ENCODE measurements at regions not wholly inside any gene's neighbourhood (a gene's known extent, or its start where the extent isn't known, plus 50 kb on each side); places are given as distances from the start of the nearest gene placed in this dataset.

DNA sequence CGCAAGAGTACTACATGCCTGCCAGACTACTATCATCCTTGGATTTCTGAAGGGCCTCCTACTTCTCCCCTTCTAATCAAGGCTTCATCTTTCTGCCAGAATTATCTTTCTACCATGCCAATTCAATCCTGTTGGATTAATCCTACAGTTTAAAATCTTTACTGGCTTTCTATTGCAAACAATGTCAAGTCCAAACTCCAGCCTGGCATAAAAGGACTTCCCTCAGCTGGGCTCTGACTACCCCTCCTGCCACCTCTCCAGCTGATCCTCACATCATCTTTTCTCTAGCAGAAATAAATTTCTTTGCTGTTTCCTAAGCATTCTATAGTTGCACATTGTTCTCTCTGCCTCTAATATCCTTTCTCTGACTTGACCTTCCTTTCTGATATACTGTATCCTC is 119.7 kb upstream of the RAD23B start:
- no peak for DNase-seq (ENCODE audit: low spot score)

DNA sequence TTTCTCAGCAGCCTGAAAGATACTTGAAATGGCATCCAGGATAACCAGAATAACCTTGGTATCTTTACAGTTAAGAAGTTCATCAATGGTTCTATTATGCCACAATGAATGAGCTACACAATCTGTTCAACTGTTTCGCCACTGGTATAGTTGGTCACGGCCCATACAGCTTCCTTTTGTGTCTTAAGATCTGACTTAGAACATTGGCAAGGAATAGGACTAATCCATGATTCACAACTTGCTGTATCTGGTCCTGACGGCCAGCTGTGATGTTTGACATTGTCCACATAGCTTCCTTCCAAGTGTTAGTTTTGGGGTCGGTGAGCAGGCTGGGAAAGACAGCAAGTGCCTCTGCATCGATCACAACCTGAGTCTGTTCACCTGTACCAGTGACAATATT is 113.3 kb upstream of the RAD23B start:
- no peak for DNase-seq (ENCODE audit: low spot score)

DNA sequence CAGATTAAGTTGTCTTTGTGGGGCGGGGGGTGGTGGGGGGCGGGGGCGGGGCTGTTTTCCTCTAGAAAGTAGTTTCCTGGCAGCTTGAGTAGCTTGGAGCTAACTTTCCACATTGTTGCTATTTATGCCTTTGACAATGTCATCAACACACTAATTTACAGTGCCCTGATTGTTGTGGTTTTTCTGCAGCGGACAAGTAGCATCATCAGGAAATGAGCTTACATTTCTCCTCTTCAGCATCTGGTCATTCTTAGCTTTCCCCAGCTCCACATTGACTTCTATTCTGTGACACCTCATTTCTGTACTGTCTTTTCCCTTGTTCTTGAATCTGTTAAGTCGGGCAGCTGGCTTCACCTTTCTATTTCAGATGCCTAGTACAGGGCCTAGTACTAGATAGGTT is 112.3 kb upstream of the RAD23B start:
- no peak for DNase-seq (ENCODE audit: low spot score)

DNA sequence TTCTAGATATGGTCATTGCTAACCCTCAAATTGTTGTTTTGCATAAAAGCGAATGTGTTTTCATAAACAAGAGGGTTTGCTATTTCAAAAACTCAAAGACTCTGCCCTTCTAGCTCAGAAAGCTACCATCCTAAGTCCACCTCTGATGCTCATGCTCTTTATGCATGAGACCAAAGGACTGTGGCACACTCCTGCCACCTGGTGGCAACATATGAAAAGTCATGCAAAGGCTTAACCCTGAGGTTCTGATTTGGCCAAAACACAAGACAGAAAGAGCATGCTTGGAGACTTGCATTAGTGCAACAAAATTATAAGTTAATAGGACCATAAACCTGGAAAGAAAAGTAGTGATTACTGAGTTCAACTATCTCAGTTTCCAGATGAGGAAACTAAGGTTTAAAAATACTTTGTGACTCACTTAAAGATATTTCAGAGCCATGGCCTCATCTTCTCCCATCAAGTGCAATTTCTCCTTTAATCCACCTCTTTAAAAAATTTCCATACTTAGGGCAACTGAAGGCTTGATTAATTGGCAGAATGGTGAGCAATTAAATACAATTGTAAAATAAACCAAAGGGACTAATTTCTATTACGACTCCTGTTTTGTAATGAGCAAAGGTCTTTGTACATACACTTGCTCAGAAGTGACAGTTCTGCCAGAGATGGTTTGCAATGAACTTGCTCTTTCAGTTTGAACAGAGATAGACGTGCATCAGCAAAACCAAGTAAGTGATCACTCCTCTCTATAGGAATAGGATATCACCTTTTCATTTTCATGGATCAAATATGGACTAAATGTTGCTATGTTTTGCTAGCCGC is 110.7 kb upstream of the RAD23B start:
- DNase-seq (ENCODE audit: low spot score), result peak; percentile 92

DNA sequence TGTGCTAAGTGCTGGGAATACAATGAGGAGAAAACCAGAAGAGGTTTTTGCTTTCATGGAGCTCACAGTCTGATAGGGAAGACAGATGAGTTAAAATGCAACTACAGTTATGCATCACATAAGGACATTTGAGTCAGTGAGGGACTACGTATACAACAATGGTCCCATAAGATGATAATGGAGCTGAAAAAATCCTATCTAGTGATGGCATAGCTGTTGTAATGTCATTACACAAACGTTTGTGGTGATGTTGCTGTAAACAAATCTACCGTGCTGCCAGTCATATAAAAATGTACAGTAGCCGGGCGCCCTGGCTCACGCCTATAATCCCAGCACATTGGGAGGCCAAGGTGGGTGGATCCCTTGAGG is 110.1 kb upstream of the RAD23B start:
- DNase-seq (ENCODE audit: low spot score), result no peak

DNA sequence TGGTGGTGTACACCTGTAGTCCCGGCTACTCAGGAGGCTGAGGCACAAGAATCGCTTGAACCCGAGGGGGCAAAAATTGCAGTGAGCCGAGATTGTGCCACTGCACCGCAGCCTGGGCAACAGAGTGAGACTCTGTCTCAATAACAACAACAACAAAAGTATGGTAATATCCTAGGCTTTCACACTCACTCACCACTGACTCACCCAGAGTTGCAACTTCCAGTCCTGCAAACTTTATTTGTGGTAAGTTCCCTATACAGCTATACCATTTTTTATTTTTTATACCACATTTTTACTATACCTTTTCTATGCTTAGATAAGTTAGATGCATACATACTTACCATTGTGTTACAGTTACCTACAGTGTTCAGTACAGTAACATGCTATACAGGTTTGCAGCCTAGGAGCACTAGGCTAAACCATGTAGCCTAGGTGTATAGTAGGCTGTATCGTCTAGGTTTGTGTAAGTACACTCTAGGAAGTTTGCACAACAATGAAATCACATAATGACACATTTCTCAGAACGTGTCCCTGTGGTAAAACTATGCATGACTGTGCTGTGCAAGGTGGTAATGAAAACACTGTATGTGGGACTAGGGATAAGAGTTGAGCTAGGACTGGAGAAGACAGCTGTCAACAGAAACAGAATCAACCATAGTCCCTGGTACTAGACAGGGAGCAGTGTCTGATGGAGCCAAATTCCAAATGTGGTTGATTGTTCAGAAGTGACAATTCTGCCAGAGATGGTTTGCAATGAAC is 109.5 kb upstream of the RAD23B start:
- no peak for DNase-seq (ENCODE audit: low spot score)

DNA sequence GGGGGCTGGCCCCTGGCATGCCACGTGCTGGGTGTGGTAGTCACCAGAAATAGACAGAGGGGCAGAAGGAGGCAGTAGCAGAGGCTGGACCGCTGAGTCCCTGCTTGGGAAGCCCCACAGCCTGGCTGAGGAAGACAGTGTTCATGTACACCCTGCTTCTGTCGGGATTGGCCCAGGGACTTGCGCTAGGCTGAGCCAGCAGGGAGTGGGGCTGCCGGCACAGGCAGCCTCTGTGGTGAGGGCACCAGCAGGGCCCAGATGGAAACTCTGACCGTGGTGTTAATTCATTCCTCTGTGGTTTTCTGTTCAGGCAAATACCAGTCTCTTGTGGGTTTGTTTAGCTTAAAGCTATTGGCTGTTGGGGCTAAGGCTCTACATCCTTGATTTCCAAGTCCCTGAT is 108.6 kb upstream of the RAD23B start:
- no peak for DNase-seq (ENCODE audit: low spot score)

DNA sequence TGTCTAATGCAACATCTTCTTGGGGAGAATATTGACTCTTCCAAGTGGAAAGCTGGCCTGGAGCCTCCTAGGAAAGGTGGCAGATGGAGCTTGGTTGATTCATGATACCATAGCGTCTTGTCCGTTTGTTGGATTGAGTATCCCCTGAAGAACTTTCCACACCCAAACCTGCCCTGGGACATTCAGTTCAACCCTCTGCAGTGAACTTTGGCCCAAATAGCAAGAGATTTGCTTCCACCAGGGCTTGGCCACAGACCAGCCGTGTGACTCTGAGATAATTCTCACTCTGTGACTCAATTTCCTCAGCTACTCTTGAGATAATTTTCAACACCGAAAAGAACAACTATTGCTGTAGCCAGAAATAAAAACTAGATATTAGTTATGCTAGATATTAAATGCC is 108.0 kb upstream of the RAD23B start:
- no peak for DNase-seq (ENCODE audit: low spot score)

DNA sequence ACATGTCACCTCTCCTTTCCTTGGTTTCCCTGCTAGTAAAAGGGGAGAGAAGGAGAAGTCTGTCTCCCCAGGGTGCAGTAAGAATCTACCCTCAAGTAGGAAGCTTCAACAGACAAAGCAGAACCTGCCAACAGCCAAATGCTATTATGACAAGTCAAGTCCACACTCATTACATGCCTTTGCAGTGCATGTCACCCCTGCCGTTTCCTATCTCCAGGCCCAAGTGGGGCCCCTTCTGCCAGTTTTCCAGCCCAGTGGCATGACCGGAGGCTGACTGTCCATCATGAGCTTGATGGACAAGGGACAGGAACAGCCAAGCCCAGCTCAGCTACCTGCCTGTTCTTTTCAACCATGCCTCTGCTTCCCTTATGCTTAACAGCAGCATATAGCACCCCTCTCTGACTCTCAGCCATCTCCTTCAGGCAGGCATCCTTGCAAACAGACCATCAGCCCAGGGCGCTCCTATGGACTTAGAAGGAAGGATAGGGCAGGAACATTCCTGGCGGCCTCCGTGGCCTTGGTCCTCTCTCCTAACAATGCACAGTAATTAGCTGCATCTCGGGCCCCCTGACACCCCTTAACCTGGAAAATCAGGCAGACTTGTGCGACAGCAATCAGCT is 107.2 kb upstream of the RAD23B start:
- no peak for DNase-seq (ENCODE audit: low spot score)

DNA sequence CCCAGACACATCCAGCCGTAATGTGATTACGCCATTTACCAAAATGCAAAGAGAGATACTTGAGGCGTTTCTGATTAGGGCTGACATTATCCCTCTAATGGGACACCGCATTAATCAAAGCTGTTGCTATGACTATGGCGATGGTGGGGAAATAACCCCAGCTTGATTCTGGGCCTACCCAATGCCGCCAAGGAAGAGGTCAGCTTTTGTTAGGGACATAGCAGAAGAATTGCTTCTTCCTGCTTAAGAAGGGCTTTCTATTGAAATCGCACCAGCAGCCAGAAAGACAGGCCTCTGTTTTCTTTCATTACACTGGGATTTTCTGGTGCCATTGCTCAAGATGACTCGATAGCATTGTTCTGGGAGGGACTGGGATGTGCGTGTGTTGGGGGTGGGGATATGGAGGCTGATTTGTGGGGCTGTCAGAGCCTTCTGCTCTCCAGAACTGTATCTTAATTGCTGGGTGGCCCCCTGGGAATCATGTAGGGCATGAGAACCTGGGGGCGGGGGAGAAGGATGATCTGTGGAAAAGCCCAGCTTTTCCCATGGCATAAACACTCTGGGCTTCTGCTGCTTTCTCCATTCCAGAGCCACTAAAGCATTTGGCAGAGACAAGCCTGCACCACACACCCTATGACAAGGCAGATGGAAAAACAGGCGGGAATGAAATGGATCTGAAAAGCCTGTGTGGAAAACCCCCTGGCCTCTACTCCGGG is 106.5 kb upstream of the RAD23B start:
- DNase-seq (ENCODE audit: low spot score), result peak; percentile 40

DNA sequence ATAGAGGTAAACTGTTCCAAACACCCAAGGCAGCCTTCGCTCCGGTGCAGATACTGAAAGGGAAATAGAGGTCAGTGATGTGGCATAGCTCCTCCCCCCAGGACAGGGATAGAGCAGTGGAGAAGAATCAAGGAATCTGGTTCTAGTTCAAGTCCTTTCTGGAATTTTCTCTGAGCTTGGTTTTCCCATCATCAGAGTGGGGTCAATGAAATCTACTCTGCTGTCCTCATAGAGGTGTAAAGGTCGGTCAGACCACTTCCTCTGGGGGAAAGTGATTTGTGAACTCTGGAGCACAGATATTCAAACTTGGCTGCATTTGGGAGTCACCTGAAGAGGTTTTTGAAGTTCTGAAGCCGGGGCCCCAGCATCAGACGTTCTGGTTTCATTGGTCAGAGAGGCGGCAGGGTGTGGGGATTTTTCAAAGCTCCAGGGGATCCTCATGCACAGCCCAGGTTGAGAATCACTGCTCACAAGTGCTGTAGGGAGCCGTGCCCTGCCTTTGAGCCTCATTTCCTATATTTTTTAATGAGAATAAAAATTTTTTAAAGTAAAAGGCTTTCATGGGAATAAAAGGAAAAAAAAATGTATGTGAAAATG is 105.7 kb upstream of the RAD23B start:
- DNase-seq (ENCODE audit: low spot score), result no peak

DNA sequence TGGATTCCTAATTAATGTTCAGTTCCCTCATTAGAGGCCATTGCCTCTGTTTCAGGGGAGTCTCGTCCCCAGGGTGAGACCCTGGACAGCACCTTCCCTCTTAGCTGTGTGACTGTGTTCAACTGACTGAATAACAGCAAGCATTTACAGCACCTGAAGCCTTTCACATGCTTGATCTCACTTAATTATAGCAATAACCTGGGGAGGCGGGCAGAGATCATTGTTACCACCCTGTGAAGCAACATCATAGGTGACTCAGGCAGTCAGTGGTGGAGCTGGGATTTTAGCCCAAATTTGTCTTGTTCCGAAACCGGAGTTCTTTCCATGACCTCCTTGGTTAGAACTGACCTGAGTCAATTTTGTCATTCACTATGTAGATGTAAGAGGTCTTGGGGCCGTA is 105.2 kb upstream of the RAD23B start:
- DNase-seq (ENCODE audit: low spot score), result no peak

DNA sequence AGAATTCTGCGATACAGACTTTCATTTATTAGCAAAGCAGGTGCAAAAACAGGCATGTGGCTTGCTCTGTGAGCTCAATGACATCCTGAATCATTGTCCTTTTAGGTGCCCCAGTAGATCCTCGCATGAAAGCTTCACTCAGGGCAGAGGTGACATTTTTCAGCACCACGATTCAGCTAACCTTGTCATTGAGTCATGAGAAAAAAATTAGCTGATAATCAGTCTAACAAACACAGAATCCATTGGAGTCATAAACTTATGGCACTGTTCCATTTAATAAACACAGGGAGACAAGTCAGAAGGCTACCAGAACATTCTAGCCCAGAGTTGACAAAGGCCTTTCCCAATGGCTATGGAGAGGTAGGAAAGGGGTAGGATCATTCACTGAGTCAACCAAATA is 104.8 kb upstream of the RAD23B start:
- DNase-seq (ENCODE audit: low spot score), result no peak

DNA sequence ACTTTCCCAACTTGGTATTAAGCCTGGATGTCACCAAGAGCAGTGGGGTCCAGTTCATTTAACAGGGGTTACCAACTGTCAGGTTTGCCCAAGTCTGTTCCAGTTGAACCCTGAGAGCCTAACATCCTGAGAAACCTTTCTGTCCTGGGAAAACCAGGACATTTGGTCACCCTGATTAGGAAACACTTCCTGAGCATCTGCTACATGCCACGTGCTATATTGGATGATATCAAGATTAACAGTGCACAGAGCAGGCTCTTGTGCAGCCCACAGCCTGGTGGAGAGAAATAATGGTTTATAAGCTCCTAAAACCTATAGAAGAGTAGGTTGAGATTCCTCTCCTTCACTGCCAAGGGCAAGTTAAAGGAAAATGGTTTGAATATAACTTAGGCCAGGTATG is 102.9 kb upstream of the RAD23B start:
- DNase-seq (ENCODE audit: low spot score), result no peak

DNA sequence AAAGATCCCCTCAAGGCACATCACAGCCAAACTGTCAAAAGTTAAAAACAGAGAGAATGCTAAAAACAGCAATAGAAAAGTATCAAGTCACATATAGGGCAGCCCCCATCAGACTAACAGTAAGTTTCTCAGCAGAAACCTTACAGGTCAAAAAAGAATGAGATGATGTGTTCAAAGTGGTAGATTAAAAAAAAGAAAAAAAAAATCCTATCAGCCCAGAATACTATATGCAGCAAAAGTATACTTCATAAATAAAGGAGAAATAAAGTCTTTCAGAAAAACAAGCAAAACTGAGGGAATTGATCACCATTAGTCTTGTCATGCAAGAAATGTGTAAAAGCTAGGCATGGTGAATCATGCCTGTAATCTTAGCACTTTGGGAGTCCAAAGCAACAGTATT is 99.9 kb upstream of the RAD23B start:
- no peak for DNase-seq (ENCODE audit: low spot score)

DNA sequence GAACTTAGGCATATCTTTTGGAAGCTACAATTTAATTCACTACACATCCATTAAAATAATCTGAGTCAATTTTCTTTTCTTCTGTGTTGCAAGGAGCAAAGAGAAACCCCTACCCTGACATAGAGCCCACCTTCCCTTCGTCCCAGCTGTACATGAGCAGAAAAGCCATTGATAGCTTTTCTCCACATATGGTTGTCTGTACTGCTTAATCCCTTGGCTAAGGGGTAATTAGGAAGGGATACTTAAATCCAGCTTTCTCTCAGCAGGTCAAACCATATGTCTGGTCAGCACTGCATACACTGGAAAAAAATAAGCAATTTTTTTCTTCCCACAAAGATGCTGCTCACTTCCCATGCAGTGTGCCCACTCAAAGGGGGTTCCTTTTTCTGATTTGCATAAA is 94.7 kb upstream of the RAD23B start:
- DNase-seq (ENCODE audit: low spot score), result no peak

DNA sequence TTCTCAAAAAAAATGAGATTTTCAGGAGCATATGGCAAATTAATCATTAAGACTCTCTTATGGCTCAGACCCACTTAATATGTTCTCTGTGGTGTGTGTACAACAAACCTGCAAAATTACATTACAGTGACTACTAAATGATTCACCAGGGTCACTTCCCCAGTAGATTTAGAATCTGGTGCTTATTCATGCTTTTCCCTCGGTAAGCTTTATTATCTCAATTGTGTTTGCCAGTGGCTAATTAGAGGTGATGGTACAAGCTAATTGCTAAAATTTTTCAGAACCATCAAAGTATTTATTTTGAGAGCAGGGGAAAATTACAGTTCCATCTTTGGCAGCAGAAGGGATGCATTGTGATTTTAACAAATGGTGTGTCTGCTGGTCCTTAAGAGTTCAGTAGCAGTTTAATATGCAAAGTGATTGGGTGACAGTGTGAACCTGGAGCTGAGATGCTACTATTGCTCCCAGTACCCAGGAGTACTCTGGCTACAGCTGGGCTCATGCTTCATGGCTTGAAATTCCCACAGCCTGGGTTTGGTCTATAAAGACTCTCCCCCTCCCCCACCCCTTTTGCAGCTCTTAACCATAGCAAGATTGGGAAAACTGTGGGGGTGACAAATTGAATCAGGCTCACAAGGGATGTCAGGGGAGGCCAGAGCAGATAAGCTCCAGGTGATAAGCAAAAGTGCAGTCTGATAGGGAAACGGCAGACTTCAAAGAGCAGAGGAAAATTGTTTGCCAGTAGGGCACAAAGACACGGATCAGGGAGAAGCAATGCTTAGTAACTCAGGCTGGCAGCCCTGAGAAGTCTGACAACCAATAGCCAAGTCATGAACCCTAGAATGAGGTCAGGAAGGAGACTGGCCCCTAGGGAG is 92.8 kb upstream of the RAD23B start:
- no peak for DNase-seq (ENCODE audit: low spot score)

DNA sequence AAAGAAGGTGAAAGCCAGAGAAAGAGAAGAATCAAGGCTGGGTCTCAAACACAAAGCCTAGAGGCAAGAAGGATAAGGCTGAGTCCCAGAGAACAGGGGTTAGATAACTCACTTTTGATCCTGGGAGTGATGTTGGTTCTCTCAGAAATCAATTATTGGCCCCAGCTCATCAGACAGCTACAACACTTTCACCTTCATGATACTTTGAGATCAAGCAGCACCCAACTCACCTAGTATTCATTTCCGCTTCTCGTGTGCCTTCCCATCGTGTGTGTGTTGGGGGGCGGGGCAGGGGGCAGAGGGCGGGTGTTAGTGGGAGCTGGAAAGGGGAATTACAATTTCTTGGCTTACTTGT is 92.2 kb upstream of the RAD23B start:
- DNase-seq (ENCODE audit: low spot score), result no peak

DNA sequence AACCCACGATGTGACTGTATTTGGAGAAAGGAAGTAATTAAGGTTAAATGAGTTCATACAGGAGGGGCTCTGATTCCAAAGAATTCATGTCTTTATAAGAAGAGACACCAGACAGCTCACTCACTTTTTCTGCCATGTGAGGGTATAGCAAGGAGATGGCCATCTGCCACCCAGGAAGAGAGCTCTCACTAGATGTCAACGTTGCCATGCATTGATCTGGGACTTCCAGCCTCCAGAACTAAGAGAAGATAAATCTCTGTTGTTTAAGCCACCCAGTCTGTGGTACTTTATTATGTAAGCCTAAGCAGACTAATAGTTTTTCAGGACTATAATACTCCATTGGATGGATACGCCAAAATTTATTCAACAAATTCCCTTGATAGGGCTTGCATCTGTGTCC is 89.8 kb upstream of the RAD23B start:
- DNase-seq (ENCODE audit: low spot score), result no peak

DNA sequence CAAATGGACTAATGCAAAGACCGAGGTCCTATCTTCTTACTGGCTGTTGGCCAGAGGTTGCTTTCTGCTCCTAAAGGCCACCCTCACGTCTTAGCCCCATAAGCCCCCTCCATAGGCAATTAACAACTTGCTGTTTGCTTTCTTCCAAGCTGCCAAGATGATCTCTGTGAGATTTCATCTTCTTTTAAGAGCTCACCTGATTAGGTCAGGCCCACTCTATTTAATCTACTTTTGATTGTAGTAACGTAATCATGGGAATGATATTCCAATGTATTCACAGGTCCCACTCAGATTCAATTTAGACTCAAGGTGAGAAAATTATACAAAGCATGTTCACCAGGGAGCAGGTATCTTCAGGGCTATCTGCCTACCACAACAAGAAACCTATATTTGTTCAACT is 84.4 kb upstream of the RAD23B start:
- DNase-seq (ENCODE audit: low spot score), result no peak

DNA sequence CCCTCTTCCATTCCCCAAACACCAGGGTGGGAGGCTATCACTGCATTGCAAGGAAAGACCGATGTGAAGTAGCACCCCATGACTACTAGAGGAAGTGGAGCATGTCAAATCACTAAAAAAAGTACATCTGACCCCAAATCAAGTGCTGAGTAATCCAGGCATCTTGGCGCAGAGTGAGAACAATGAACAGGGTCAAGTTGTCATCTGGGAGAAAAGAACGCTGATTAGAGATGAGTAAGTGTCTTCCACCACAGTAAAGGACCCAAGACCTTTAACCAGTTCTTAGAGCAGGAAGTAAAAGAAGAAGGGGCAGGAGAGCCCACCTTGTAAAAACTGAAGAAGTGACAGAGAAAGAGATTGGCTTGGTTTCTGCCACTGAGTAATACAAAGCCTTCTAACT is 75.0 kb upstream of the RAD23B start:
- no peak for DNase-seq (ENCODE audit: low spot score)

Measured in Ammon's horn (tissue), 1 donor.